ENCODE measurements at regions not wholly inside any gene's neighbourhood (a gene's known extent, or its start where the extent isn't known, plus 50 kb on each side); places are given as distances from the start of the nearest gene placed in this dataset.
A peak's percentile ranks its signal among the peaks of the same experiment; 100 is the strongest.

GRCh38 chr10:130967784-130968183 lies 343.7 kb downstream of the TCERG1L start:
- 55% methylated on average over 3 of the region's 3 CpGs for WGBS
- Histone ChIP-seq H3K36me3 (no peaks in the 10 kb centered on the region), H3K9me3 (no peaks in the 10 kb centered on the region), H3K4me3 (no peak overlapping the region), H3K27me3 (replicated peaks; ENCODE audit: insufficient read depth) (no peaks in the 10 kb centered on the region), H3K27ac (no peak overlapping the region), H3K4me1 (replicated peaks) (no peaks in the 10 kb centered on the region)
- no peak for TF ChIP-seq POLR2AphosphoS5 (IDR thresholded peaks at IDR 0.05)
- no peak for TF ChIP-seq POLR2A (IDR thresholded peaks at IDR 0.05)
- no peak for TF ChIP-seq CTCF (IDR thresholded peaks at IDR 0.05)
- intact Hi-C loops (cut with DNase I), result no loop called here
- DNase-seq (ENCODE audit: low spot score), result no peak

- no peak for DNase-seq (ENCODE audit: low spot score)
- TF ChIP-seq POLR2A (IDR thresholded peaks at IDR 0.05) (no peak), POLR2AphosphoS5 (IDR thresholded peaks at IDR 0.05) (no peak), CTCF (IDR thresholded peaks at IDR 0.05) (no peak)
- H3K36me3 ChIP-seq, result no peaks in the 10 kb centered on the region
- no peaks in the 10 kb centered on the region for H3K4me1 ChIP-seq (replicated peaks)
- no peaks in the 10 kb centered on the region for H3K9me3 ChIP-seq
- 76% methylated on average over 3 of the region's 3 CpGs for WGBS
- intact Hi-C loops (cut with DNase I), result no loop called here
- no peak overlapping the region for H3K27ac ChIP-seq
- no peaks in the 10 kb centered on the region for H3K27me3 ChIP-seq (replicated peaks; ENCODE audit: insufficient read depth)
- no peak overlapping the region for H3K4me3 ChIP-seq
Observed at GRCh38 chr10:130968511-130968910, 343.0 kb downstream of the TCERG1L start.

GRCh38 chr10:130968964-130969363 lies 342.6 kb downstream of the TCERG1L start:
- DNase-seq (ENCODE audit: low spot score), result peak; percentile 19
- Histone ChIP-seq H3K4me3 (no peak overlapping the region), H3K27ac (no peak overlapping the region), H3K27me3 (replicated peaks; ENCODE audit: insufficient read depth) (no peaks in the 10 kb centered on the region), H3K9me3 (no peaks in the 10 kb centered on the region), H3K36me3 (no peaks in the 10 kb centered on the region), H3K4me1 (replicated peaks) (no peaks in the 10 kb centered on the region)
- WGBS, result 49% methylated on average over 2 of the region's 2 CpGs
- TF ChIP-seq POLR2AphosphoS5 (IDR thresholded peaks at IDR 0.05) (no peak), CTCF (IDR thresholded peaks at IDR 0.05) (no peak)
- intact Hi-C loops (cut with DNase I), result no loop called here

- no peak overlapping the region for H3K4me3 ChIP-seq
- H3K27ac ChIP-seq, result no peak overlapping the region
- no peak for DNase-seq (ENCODE audit: low spot score)
- H3K27me3 ChIP-seq (replicated peaks; ENCODE audit: insufficient read depth), result no peaks in the 10 kb centered on the region
- TF ChIP-seq POLR2A (IDR thresholded peaks at IDR 0.05), result no peak
- no peak for TF ChIP-seq CTCF (IDR thresholded peaks at IDR 0.05)
- TF ChIP-seq POLR2AphosphoS5 (IDR thresholded peaks at IDR 0.05), result no peak
- H3K36me3 ChIP-seq, result no peaks in the 10 kb centered on the region
- WGBS, result 60% methylated on average over 15 of the region's 15 CpGs
- no peaks in the 10 kb centered on the region for H3K9me3 ChIP-seq
- no peaks in the 10 kb centered on the region for H3K4me1 ChIP-seq (replicated peaks)
- intact Hi-C loops (cut with DNase I), result no loop called here
Observed at GRCh38 chr10:130969700-130970099, 341.8 kb downstream of the TCERG1L start.

GRCh38 chr10:130970341-130971122 lies 341.0 kb downstream of the TCERG1L start:
- H3K36me3 ChIP-seq, result no peaks in the 10 kb centered on the region
- TF ChIP-seq POLR2AphosphoS5 (IDR thresholded peaks at IDR 0.05) (no peak), CTCF (IDR thresholded peaks at IDR 0.05) (no peak), POLR2A (IDR thresholded peaks at IDR 0.05) (no peak)
- no peaks in the 10 kb centered on the region for H3K4me1 ChIP-seq (replicated peaks)
- no peaks in the 10 kb centered on the region for H3K9me3 ChIP-seq
- H3K4me3 ChIP-seq, result no peak overlapping the region
- H3K27ac ChIP-seq, result no peak overlapping the region
- WGBS, result 86% methylated on average over 10 of the region's 10 CpGs
- DNase-seq (ENCODE audit: low spot score), result no peak
- H3K27me3 ChIP-seq (replicated peaks; ENCODE audit: insufficient read depth), result no peaks in the 10 kb centered on the region
- intact Hi-C loops (cut with DNase I), result no loop called here
